ENCODE measurements at regions not wholly inside any gene's neighbourhood (a gene's known extent, or its start where the extent isn't known, plus 50 kb on each side); places are given as distances from the start of the nearest gene placed in this dataset.

GRCh38 chr7:85583131-85583953, 396.5 kb upstream of the SEMA3D start:
- H3K9ac ChIP-seq (replicated peaks in 1 of 4; ENCODE audit: extremely low read depth in 1 of 4, low read depth in 3 of 4, low read length in 3 of 4): no peak overlapping the region
- no peaks in the 10 kb centered on the region for H3K4me1 ChIP-seq (replicated peaks in 1 of 4; ENCODE audit: control insufficient read depth in 3 of 4, insufficient read depth in 4 of 4, low read length in 3 of 4)
- no peak for FAIRE-seq
- H3K23ac ChIP-seq (ENCODE audit: insufficient read length): no peak overlapping the region
- no peaks in the 10 kb centered on the region for H3K23me2 ChIP-seq (ENCODE audit: low read depth, low read length)
- ChIA-PET POLR2A (ENCODE audit: partially characterized antibody) (no interaction called here), CTCF (ENCODE audit: partially characterized antibody) (no interaction called here)
- no peaks in the 10 kb centered on the region for H3K9me3 ChIP-seq (ENCODE audit: insufficient read depth in 2 of 2, low read depth in 1 of 2, low read length in 1 of 2)
- no peak overlapping the region for H2BK15ac ChIP-seq (ENCODE audit: low read length)
- no peak overlapping the region for H3K56ac ChIP-seq (replicated peaks; ENCODE audit: insufficient read length, low read depth, low read length)
- no peak overlapping the region for H3K18ac ChIP-seq (ENCODE audit: extremely low read depth, low read length)
- no peak overlapping the region for H2BK12ac ChIP-seq (ENCODE audit: low read depth, low read length)
- no peak overlapping the region for H2BK20ac ChIP-seq (ENCODE audit: low read length)
- no peak overlapping the region for H2AFZ ChIP-seq (ENCODE audit: low read length)
- no peak overlapping the region for H3K14ac ChIP-seq (ENCODE audit: insufficient read length)
- H2BK5ac ChIP-seq (ENCODE audit: low read depth, low read length): no peak overlapping the region
- H3K4me3 ChIP-seq (ENCODE audit: extremely low read depth in 1 of 4, insufficient read depth in 2 of 4, low read depth in 3 of 4, low read length in 4 of 4): no peak overlapping the region
- H3K79me1 ChIP-seq (ENCODE audit: low read depth, low read length): no peaks in the 10 kb centered on the region
- DNase-seq (ENCODE audit: low read depth in 1 of 2, low spot score in 2 of 2): no peak
- no peak overlapping the region for H2AK5ac ChIP-seq (ENCODE audit: low read depth, low read length)
- no peak overlapping the region for H2BK120ac ChIP-seq (replicated peaks; ENCODE audit: low read depth, low read length)
- no peak overlapping the region for H3K4me2 ChIP-seq (ENCODE audit: insufficient read depth in 1 of 2, low read depth in 2 of 2, low read length in 2 of 2)
- H3K4ac ChIP-seq (replicated peaks; ENCODE audit: insufficient read length, low read depth, low read length): no peak overlapping the region
- H3K79me2 ChIP-seq (ENCODE audit: control insufficient read depth in 1 of 2, insufficient read depth in 2 of 2, low read length in 2 of 2): no peaks in the 10 kb centered on the region
- TF ChIP-seq JUN (IDR thresholded peaks at IDR 0.05; ENCODE audit: low read depth, low read length): no peak
- TF ChIP-seq SAP30 (IDR thresholded peaks at IDR 0.05; ENCODE audit: insufficient read depth, insufficient replicate concordance, low read length): no peak
- no peak for TF ChIP-seq RXRA (IDR thresholded peaks at IDR 0.05; ENCODE audit: insufficient read depth, low read depth, low read length)
- TF ChIP-seq CEBPB (IDR thresholded peaks at IDR 0.05; ENCODE audit: low read depth, low read length): no peak
- H4K91ac ChIP-seq (replicated peaks; ENCODE audit: insufficient read length, low read length): no peak overlapping the region
- no peak overlapping the region for H3K27ac ChIP-seq (ENCODE audit: low read depth, low read length)
- H4K8ac ChIP-seq (ENCODE audit: extremely low read depth, insufficient read depth, low read length): no peak overlapping the region
- H4K5ac ChIP-seq (ENCODE audit: insufficient read length, low read depth, low read length): no peak overlapping the region
- 88% methylated on average over 6 of the region's 6 CpGs; no CpG with 5 or more reads in 1 of the 2 experiments for WGBS, 2 experiments (ENCODE audit: extremely low coverage in 1 of 2, insufficient coverage in 1 of 2, insufficient read length in 1 of 2, insufficient replicate concordance in 2 of 2, low coverage in 1 of 2, low lambda C conversion rate in 2 of 2, missing lambda C conversion rate in 1 of 2)
- H3K27me3 ChIP-seq (replicated peaks in 1 of 4; ENCODE audit: control insufficient read depth in 3 of 4, extremely low read depth in 1 of 4, insufficient read depth in 3 of 4, low read length in 3 of 4): no peaks in the 10 kb centered on the region
- no peaks in the 10 kb centered on the region for H4K20me1 ChIP-seq (replicated peaks in 1 of 2; ENCODE audit: control insufficient read depth in 1 of 2, insufficient read depth in 2 of 2, low read length in 2 of 2)
- H3K36me3 ChIP-seq (ENCODE audit: control insufficient read depth in 2 of 4, insufficient read depth in 4 of 4, low read length in 3 of 4): no peaks in the 10 kb centered on the region

All from H1 (cell line).